GM18861 (cell line): ENCODE measurements at regions not wholly inside any gene's neighbourhood (a gene's known extent, or its start where the extent isn't known, plus 50 kb on each side); places are given as distances from the start of the nearest gene placed in this dataset.

Experiments used
- ATAC-seq: cut with Tn5 transposase; IDR thresholded peaks from one replicate; pipeline ENCODE4 v1.9.1; 2021; ENCODE audit not compliant: unreplicated experiment

GRCh38 chr6:16078064-16078463, 50.8 kb upstream of the MYLIP start:
- ATAC-seq, result peak; percentile 80

- no peak for ATAC-seq
Observed at GRCh38 chr6:16069671-16070070, 59.2 kb upstream of the MYLIP start.

DNA sequence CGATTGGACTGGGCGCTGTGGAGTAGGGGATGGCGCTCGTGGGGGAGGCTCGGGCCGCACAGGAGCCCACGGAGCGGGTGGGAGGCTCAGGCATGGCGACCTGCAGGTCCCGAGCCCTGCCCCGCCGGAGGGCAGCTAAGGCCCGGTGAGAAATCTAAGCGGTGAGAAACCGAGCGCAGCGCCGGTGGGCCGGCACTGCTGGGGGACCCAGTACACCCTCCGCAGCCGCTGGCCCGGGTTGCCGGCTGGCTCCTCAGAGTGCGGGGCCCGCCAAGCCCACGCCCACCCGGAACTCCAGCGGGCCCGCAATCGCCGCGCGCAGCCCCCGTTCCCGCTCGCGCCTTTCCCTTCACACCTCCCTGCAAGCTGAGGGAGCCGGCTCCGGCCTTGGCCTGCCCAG, 59.7 kb upstream of the MYLIP start:
- ATAC-seq, result no peak

DNA sequence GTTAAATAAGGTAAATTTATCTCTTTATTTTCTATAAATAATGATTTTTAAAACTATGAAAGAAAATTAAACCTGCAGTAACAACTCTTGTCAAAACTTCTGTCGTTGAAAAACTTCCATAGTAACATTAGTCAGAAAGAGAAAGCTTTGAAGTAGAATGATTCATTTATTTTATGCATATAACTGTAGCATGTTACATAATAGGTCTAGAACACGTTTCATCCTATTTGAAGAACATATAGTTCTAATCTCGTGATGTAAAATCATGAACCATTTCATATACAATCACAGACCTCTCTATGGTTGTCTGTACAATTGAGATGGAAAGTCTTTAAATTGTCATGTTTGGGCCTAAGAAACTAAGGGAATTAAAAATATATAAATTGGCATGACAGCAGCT, 61.3 kb upstream of the MYLIP start:
- ATAC-seq, result no peak

DNA sequence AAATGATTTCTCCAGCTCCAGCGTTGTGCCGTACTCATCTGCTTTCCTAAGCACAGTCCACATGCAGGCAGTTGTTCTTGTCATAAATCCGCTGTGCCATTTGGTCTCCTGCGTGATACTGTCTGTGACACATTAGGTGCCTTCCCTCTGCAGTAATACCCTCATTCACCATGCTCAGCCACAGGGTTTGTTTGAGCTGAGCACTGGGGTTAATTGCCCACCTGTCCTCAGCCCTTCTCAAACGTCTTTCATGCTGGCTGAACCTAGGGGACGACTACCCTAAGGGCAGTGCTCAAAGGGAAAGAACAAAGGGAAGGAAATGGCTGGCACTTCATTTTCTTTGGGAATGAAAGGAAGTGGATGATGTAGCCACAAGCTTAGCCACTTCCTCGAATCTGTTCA, 64.2 kb upstream of the MYLIP start:
- no peak for ATAC-seq

GRCh38 chr6:16063580-16063979, 65.3 kb upstream of the MYLIP start:
- no peak for ATAC-seq

DNA sequence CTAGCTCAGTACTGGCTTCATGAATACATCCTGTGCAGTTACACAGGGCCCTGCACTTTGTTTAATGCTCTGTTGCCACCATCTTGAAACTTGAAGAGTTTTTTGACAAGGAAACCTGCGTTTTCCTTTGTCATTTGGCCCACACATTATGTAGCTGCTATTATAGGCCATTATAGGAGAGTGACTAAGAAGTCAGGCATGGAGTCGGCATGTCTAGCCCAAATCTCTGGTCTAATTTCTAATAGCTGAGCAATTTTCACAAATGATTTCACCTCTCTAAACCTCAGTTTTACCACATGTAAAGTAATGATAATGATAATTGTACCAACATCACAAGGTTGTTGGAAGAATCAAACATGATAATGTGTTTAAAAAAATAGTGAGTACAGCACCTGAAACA, 67.1 kb upstream of the MYLIP start:
- no peak for ATAC-seq

DNA sequence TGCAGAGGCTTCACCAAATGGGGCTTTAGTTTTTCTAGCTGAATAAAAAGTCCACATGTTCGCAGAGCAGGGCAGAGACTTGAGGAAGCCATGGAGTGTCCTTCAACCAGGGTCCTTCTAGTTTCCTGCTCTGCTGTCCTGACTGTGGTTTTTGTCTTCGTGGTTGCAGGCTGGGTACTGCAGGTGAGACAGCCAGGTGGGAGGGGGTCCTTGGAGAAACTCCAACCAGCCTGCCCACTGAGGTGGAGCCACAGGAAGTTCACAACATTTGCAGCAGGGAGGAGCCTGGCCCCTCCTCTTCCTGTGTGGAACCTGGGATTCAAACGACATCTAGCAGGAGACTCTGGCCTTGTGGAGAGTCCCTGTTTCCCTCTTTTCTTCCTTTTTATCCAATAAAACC, 68.8 kb upstream of the MYLIP start:
- ATAC-seq, result no peak

DNA sequence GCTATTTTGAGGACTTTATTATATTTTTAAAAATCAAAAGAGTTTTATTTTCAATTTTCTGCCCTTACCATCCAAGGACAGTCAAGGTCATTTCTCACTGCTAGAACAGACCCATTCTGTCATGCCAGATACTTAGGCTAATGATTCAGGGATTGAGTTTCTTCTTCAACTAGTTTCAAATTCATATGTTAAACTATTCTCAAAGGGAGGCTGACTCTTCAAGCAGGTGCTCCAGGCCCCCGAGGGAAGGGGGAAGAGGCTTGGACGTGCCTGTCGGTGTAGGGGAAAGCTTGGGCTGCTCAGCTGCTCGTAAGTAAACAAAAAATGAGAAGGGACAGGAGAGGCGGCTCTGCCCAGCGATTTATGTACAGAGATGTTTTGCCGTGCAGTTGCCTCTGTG, 69.4 kb upstream of the MYLIP start:
- ATAC-seq, result no peak

DNA sequence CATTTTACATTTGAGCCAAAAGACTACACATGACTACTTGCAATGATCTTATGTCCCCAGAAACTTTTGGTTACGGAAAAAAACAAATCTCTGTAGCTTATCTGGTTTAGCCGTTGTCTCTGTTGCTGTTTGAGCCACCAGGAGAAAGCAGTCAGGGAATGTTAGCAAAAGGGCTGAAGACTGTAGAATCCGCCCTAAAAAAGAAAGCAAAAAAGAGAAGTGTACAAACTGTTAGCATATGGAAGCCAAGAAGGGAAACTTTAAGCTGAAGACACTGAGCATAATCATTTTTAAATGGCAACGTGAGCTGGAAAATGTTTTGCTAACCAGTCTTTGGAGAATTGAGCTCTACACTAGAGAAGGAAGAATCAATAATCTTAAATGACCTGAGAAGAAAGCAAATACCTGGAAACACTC, 69.9 kb upstream of the MYLIP start:
- ATAC-seq, result no peak

DNA sequence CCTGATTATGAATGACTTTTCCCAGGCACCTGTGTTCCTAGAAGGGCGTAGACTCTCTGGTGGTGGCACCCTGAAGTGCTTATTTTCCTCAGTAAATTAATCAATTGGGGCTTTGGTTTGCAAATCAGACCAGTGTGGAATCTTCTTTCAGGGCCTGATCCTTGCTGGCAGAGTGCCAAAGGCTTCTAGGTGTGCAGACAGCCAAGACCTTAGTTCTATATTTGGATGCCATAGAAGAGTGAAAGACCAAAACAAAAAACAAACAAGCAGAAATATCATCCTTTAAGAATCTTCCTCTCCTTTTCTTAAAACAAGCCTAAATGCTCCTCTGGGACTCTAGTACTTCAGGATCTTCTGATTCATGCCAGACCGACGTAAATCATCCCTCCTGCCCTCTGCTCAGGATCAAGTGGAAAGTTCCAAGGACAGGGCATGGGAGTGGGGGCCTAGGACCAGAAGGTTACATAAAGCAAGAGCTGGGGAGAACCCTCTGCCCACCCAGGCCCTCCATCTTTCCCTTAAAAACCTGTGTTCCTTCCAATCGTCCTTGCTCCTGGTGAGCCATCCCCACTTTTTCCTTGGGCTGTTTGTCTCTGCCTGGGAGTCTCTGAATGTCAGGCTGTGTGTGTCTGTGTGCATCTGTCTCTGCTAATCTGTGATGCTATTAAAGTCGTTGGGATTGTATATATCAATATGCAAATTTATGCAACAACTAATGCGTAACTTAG, 70.5 kb upstream of the MYLIP start:
- ATAC-seq, result no peak

- no peak for ATAC-seq
Observed at GRCh38 chr6:16057446-16057845, 71.4 kb upstream of the MYLIP start.

- ATAC-seq, result no peak
Observed at GRCh38 chr6:16056263-16056870, 72.5 kb upstream of the MYLIP start.

DNA sequence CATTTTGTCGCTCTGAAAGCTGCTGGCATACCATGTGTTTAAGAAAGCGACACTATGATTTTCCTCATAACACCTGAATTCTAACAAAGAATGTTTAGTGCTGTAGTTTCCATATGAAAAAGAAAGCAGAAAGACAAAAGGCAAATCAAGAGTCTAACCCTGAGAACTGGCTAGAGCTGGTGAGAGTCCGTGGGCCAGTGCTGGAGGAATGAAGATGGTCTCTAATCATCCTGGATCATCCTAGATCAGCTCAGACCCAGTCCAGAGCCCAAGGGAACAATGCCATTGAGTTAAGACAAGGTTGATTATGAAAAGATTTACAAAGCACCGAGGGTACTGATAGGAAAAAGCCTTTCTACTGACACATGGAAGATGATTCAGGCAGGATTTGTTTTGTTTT, 73.0 kb upstream of the MYLIP start:
- no peak for ATAC-seq

DNA sequence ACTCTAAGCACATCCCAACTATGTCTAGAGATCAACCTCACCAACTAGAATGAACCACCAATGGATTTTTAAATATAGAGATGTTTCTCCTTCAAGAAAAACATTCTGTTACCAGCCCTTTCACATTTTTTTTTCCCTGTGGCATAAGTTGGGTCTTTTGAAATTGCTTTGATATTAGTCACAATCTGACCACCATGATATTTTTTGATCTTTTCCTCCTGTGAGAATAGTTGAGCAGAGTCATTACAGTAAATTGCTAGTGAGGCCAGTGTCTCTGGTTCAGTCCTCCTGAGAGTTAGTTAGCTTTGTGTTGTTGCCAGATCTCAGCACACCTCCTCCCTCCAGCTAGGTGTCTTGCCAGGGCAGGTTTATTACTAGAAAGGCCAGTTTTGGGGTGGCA, 79.7 kb upstream of the MYLIP start:
- ATAC-seq, result no peak

- no peak for ATAC-seq
Observed at GRCh38 chr6:16048221-16048620, 80.7 kb upstream of the MYLIP start.

DNA sequence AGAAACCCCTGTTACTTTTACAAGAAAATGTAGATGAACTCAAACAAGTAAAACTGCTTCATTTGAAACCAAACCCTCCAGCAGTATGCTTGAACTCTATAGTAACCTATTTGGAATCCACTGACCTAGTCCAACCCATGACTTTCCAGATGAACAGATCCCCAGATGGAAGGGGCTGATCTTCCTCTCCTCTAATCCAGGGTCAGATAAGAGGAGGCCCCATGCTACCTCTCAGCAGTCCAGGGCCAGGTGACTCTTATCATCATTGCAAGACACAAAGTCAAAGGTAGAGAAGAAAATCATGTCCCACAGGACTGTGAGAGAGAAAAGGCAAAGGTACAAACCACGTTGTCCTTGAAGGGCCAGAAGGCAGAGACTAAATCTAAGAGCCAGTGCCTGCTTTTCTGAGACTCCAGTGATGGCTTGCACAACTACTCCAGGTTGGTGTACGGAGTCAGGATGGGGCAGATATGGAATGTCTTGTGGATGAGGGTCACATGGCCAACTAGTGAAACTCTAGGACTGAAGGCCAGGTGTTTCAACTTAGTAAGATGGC, 81.4 kb upstream of the MYLIP start:
- no peak for ATAC-seq

DNA sequence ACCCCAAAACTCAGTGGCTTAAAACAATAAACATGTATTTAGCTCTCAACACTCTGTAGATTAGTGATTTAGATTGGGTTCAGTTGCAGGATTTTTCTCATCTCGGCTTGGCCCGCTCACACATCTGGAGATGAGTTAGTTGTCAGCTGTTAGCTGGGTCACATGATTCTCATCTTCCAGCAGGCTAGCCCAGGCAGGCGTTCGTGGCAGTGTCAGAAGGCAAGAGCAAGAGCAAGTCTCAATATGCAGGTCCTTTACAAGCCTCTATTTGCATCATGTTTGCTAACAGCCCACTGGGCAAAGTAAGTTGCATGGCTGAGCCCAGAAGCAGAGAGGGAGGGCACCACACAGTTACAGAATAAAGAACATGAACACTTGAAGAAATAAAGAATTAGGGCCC, 83.6 kb upstream of the MYLIP start:
- no peak for ATAC-seq

- ATAC-seq, result no peak
Observed at GRCh38 chr6:16044211-16044643, 84.7 kb upstream of the MYLIP start.

DNA sequence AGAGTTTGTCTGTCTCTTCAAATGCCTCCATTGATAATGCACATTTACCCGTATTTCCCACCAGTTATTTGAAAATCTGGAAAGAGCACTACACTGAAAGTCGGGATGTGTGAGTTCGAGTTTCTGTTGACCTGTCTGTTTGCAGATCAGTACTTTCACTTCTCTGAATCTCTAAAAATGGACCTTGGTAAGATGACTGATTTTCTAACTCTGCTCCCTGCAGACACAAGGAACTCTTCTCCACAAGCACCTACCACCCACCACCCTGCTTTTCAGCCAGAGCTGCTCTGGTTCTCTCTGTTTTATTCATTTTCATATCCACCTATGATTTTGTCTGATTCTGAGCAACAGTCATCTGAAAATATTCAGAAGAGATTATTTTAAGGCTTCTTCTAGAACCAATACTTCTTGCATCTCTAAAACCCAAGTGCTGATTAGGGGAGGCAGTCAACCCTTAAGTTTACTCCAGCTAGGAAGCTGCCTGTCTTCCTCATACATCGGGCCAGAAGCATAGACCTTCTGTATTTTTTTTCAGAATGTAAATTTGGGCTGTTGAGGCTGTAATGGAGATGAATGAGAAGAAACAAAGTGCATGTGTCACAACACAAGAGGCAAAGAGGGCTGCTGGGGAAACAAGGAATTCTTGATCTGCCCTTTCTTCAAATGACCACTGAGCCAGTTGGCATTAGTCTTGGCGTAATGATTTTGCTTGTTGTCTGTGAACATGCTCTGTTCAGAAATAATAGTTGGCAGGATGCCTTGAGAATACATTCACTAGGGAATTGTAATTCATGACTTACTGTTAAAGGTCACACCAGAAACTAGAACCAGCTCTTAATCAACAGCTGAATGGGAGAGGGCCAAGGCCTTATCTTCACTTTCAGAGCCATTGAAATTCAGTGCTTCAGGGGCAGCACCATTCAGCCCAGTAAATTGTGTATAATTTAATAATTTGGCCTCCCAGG, 85.4 kb upstream of the MYLIP start:
- ATAC-seq, result peak; percentile 77

DNA sequence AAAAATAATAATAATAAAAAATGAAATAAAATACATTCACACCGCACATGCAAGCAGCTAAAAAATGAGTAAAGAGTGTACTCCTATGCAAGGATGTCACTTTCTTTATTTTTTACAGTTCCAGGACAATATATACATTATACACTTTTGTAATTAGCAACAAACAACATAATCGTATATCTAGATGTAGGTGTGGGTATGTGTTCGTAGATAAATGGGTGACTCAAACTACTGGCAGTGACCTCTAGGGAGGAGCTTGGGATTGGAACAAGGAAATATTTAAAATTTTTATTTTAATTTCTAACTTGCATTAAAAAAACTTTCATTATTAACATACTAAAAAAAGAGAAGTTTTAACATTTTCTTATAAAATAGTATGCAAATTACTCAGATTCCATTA, 86.1 kb upstream of the MYLIP start:
- no peak for ATAC-seq

DNA sequence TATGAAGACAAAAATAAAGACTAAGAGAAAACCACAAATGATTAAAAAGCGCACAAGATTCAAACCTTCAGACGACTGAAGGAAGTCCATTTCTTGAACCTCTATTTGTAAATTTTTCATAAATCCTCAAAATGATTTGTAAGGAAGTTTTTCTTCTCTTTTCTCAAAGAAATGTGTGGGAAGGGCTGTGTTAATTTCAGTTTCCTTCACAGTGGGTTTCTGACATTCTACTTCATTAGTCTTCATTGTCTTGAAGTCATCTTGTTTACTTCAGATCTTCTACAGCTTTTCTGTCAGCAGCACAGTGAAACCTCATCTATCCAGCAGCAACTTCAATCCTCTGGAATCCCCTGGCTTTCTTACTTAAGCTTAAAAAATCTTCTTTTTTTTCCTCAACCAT, 87.6 kb upstream of the MYLIP start:
- no peak for ATAC-seq
